Trophoblast cell (in vitro differentiated cells and primary cell): ENCODE measurements at regions not wholly inside any gene's neighbourhood (a gene's known extent, or its start where the extent isn't known, plus 50 kb on each side); places are given as distances from the start of the nearest gene placed in this dataset.

Experiments used
- DNase-seq, 2 donors: peaks; one replicate each; pipeline ENCODE4 v3.0.0-alpha.2; 2016
- H2AFZ ChIP-seq: 2 replicates; pipeline ENCODE4 v1.6.1; 2013; ENCODE audit warnings: low read length, moderate library complexity, mild to moderate bottlenecking; ENCODE audit not compliant: insufficient read depth, poor library complexity
- H2AK5ac ChIP-seq: 2 replicates; pipeline ENCODE4 v1.6.1; 2013; ENCODE audit warnings: mild to moderate bottlenecking, low read length
- H2BK120ac ChIP-seq: 2 replicates; pipeline ENCODE4 v1.6.1; 2013; ENCODE audit warnings: low read length, mild to moderate bottlenecking, moderate library complexity; ENCODE audit not compliant: insufficient read depth, poor library complexity
- H2BK12ac ChIP-seq: 2 replicates; pipeline ENCODE4 v1.6.1; 2013; ENCODE audit warnings: mild to moderate bottlenecking, low read length, moderate library complexity
- H2BK5ac ChIP-seq: 2 replicates; pipeline ENCODE4 v1.6.1; 2013; ENCODE audit warnings: low read length, low read depth, moderate library complexity, mild to moderate bottlenecking; ENCODE audit not compliant: poor library complexity
- H3K14ac ChIP-seq: 2 replicates; pipeline ENCODE4 v1.6.1; 2013; ENCODE audit warnings: mild to moderate bottlenecking, low read length
- H3K18ac ChIP-seq: 2 replicates; pipeline ENCODE4 v1.6.1; 2013; ENCODE audit warnings: mild to moderate bottlenecking, low read length
- H3K23ac ChIP-seq: 2 replicates; pipeline ENCODE4 v1.6.1; 2013; ENCODE audit warnings: low read length
- H3K27ac ChIP-seq: 2 replicates; pipeline ENCODE4 v1.5.1; 2013; ENCODE audit warnings: low read depth, mild to moderate bottlenecking, inconsistent platforms, low read length, moderate library complexity
- H3K27me3 ChIP-seq: 2 replicates; pipeline ENCODE4 v1.6.1; 2013; ENCODE audit warnings: inconsistent platforms, mild to moderate bottlenecking, low read length, moderate library complexity; ENCODE audit not compliant: insufficient read depth
- H3K36me3 ChIP-seq, 2 experiments: 1 replicate in 1 of 2; 2 replicates in 1 of 2; pipeline ENCODE4 v1.6.1; 2013; ENCODE audit warnings: low read length in 2 of 2, mild to moderate bottlenecking in 2 of 2, moderate library complexity in 1 of 2; ENCODE audit not compliant: insufficient read depth in 2 of 2, control insufficient read depth in 1 of 2
- H3K4ac ChIP-seq: 2 replicates; pipeline ENCODE4 v1.6.1; 2013; ENCODE audit warnings: low read depth, mild to moderate bottlenecking, low read length, moderate library complexity
- H3K4me1 ChIP-seq, 2 experiments: 1 replicate in 1 of 2; 2 replicates in 1 of 2; pipeline ENCODE4 v1.6.1; 2013; ENCODE audit warnings: low read length in 2 of 2, mild to moderate bottlenecking in 2 of 2, moderate library complexity in 1 of 2; ENCODE audit not compliant: insufficient read depth in 2 of 2, control insufficient read depth in 1 of 2
- H3K4me2 ChIP-seq: 2 replicates; pipeline ENCODE4 v1.6.1; 2013; ENCODE audit warnings: inconsistent platforms, mild to moderate bottlenecking, low read length, moderate library complexity
- H3K4me3 ChIP-seq: 2 replicates; pipeline ENCODE4 v1.5.1; 2013; ENCODE audit warnings: mild to moderate bottlenecking, low read depth, low read length, inconsistent platforms
- H3K79me1 ChIP-seq: one replicate; pipeline ENCODE4 v1.6.1; 2013; ENCODE audit warnings: low read length
- H3K79me2 ChIP-seq: 2 replicates; pipeline ENCODE4 v1.6.1; 2013; ENCODE audit warnings: low read length, mild to moderate bottlenecking; ENCODE audit not compliant: control insufficient read depth, insufficient read depth, poor library complexity
- H3K9ac ChIP-seq: 2 replicates; pipeline ENCODE4 v1.6.1; 2013; ENCODE audit warnings: mild to moderate bottlenecking, low read length
- H3K9me3 ChIP-seq: 2 replicates; pipeline ENCODE4 v1.6.1; 2013; ENCODE audit warnings: low read depth, mild to moderate bottlenecking, control low read depth, inconsistent platforms, low read length; ENCODE audit not compliant: insufficient read depth
- H4K12ac ChIP-seq: 2 replicates; pipeline ENCODE4 v1.6.1; 2013; ENCODE audit warnings: low read depth, mild to moderate bottlenecking, low read length, moderate library complexity
- H4K8ac ChIP-seq: 2 replicates; pipeline ENCODE4 v1.6.1; 2013; ENCODE audit warnings: low read depth, mild to moderate bottlenecking, low read length, moderate library complexity
- H4K91ac ChIP-seq: one replicate; pipeline ENCODE4 v1.6.1; 2013; ENCODE audit warnings: low read depth, mild to moderate bottlenecking, low read length, moderate library complexity
- WGBS: extraction: QIAGEN DNeasy Blood & Tissue Kit; methylation state at CpG from one replicate; pipeline ENCODE4 v1.1.7; 2013; ENCODE audit warnings: missing lambda C conversion rate; ENCODE audit not compliant: insufficient read length, insufficient coverage; ENCODE audit errors: extremely low coverage; 5-methylcytosine and 5-hydroxymethylcytosine counted together

DNA sequence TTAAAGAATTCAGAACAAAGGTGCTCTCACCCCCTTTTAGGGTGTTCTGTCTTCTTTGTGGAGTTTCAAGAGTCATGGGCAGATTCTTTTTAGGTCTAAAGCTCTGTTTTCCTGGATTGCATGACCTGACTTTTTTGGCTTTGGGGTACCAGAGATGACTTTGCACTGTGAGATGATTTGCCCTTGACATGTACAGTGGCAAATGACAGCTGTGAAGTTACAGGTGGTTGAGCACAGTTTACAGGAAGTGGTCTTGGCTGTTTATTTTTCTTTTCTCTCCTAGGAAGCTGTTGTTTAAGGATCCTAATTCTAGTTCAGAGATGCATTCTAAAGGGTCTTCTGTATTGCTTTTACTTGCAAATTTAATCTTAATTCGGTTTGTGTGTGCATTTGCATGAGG lies 83.8 kb upstream of the METAP2 start:
- Histone ChIP-seq H4K8ac (no peak overlapping the region), H3K27ac (no peak overlapping the region), H3K9ac (no peak overlapping the region), H3K4me2 (no peak overlapping the region), H2BK12ac (no peak overlapping the region), H2AK5ac (no peak overlapping the region), H4K91ac (no peak overlapping the region), H3K36me3 (no peaks in the 10 kb centered on the region), H2AFZ (no peak overlapping the region), H3K18ac (no peak overlapping the region), H3K79me1 (no peaks in the 10 kb centered on the region), H3K4me1 (peaks cover 0 to 2% of the 10 kb centered on the region in 2 experiments), H2BK5ac (no peak overlapping the region), H3K4me3 (no peak overlapping the region), H2BK120ac (no peak overlapping the region), H3K14ac (no peak overlapping the region), H3K4ac (no peak overlapping the region), H3K23ac (no peak overlapping the region), H3K9me3 (peaks cover 4% of the 10 kb centered on the region), H3K79me2 (no peaks in the 10 kb centered on the region), H4K12ac (no peak overlapping the region), H3K27me3 (no peaks in the 10 kb centered on the region)
- no CpG with 5 or more reads among the region's 1 CpG for WGBS
- DNase-seq: no peak

DNA sequence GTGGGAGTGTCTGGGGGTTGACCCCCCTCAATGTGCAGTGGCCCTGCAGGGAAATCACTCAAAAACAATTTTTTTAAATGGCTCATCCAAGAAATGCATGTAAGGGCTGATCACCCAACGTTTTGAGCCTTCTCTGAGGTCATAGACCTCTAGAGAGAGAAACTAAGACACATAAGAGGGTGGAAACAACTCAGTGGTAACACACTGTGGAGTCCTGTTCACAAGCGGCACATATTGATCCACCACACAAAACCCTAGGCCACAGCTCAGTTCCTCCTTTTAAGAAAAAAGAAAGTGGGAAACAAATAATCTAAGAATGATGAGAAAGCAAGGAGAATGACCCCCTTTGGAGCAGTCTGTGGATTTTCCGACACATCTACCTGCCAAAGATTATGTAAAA lies 83.0 kb upstream of the METAP2 start:
- H3K27me3 ChIP-seq: no peaks in the 10 kb centered on the region
- no peak overlapping the region for H3K27ac ChIP-seq
- no CpG with 5 or more reads among the region's 3 CpGs for WGBS
- no peak overlapping the region for H3K9ac ChIP-seq
- H4K8ac ChIP-seq: no peak overlapping the region
- no peaks in the 10 kb centered on the region for H3K36me3 ChIP-seq
- H2AFZ ChIP-seq: no peak overlapping the region
- H3K23ac ChIP-seq: no peak overlapping the region
- H3K4me2 ChIP-seq: no peak overlapping the region
- H2BK120ac ChIP-seq: no peak overlapping the region
- DNase-seq: no peak
- peaks cover 0 to 2% of the 10 kb centered on the region in 2 experiments for H3K4me1 ChIP-seq
- H2BK12ac ChIP-seq: no peak overlapping the region
- H2AK5ac ChIP-seq: no peak overlapping the region
- H3K4ac ChIP-seq: no peak overlapping the region
- H3K4me3 ChIP-seq: no peak overlapping the region
- H3K18ac ChIP-seq: no peak overlapping the region
- H3K14ac ChIP-seq: no peak overlapping the region
- no peaks in the 10 kb centered on the region for H3K79me1 ChIP-seq
- peaks cover 4% of the 10 kb centered on the region for H3K9me3 ChIP-seq
- no peaks in the 10 kb centered on the region for H3K79me2 ChIP-seq
- H2BK5ac ChIP-seq: no peak overlapping the region
- H4K12ac ChIP-seq: no peak overlapping the region
- no peak overlapping the region for H4K91ac ChIP-seq

DNA sequence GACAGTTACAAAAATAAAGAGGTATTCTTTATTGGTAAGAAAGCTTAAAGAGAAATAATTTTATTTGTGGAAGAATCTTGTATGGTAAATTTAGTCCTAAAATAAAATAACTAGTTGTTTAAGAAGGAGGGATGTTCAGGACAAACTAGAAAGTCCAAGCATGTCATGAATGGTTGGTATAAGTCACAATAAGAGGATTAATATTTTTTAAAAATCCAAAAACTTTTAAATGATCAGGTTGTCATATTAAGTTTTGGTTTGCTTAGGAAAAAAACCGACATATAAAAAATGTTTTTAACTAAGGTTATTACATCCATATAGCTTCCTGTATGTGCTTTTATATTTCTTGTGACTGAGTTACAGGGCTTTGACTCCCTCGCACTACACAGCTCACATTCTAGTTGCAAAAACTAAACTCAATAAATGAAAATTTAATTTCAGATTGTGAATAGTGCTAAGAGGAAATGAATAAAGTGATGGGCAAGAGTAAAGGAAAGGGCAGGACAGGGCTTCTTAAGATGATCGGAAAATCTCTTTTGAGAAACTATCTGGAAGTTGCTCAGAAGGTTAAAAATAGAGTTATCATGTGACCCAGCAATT lies 80.7 kb upstream of the METAP2 start:
- no CpG with 5 or more reads among the region's 3 CpGs for WGBS
- no peak overlapping the region for H3K18ac ChIP-seq
- no peak overlapping the region for H3K4ac ChIP-seq

DNA sequence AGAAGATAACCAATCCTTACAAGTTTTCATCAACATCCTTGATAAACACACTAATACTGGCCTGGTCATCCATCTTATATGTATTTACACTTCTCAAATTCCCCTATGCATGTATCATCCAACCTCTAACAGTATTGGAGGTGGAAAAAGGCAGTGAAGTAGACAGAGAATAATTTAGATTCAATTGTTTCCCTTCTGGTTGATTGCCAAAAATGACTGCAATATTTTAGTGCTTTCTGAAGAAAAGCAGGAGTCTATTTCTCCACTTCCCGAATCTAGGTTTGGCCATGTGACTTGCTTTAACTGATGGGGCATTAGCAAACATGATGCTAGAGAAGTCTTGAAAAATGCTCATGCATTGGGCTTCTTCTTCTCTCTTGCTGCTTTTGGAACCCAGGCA lies 78.3 kb upstream of the METAP2 start:
- no CpG with 5 or more reads among the region's 1 CpG for WGBS
- H2AK5ac ChIP-seq: no peak overlapping the region

More for the DNA sequence above, 80.7 kb upstream of the METAP2 start:
- H2BK12ac ChIP-seq: no peak overlapping the region
- H4K91ac ChIP-seq: no peak overlapping the region
- no peak for DNase-seq
- no peak overlapping the region for H3K23ac ChIP-seq
- H2AFZ ChIP-seq: no peak overlapping the region
- H3K36me3 ChIP-seq: no peaks in the 10 kb centered on the region
- H3K79me2 ChIP-seq: no peaks in the 10 kb centered on the region
- H3K4me3 ChIP-seq: no peak overlapping the region
- H3K27me3 ChIP-seq: no peaks in the 10 kb centered on the region
- H3K79me1 ChIP-seq: no peaks in the 10 kb centered on the region
- H2BK5ac ChIP-seq: no peak overlapping the region
- H3K4me1 ChIP-seq: peaks cover 0 to 2% of the 10 kb centered on the region in 2 experiments
- no peak overlapping the region for H3K14ac ChIP-seq
- H4K12ac ChIP-seq: no peak overlapping the region
- no peak overlapping the region for H3K4me2 ChIP-seq
- H3K27ac ChIP-seq: no peak overlapping the region
- H3K9me3 ChIP-seq: peaks cover 4% of the 10 kb centered on the region
- H3K9ac ChIP-seq: no peak overlapping the region
- no peak overlapping the region for H2AK5ac ChIP-seq
- H4K8ac ChIP-seq: no peak overlapping the region
- no peak overlapping the region for H2BK120ac ChIP-seq

More for the DNA sequence above, 78.3 kb upstream of the METAP2 start:
- Histone ChIP-seq H3K4me1 (no peaks in the 10 kb centered on the region), H3K9me3 (peaks cover 4% of the 10 kb centered on the region), H2BK120ac (no peak overlapping the region), H4K8ac (no peak overlapping the region), H3K4ac (no peak overlapping the region), H4K12ac (no peak overlapping the region), H3K27ac (no peak overlapping the region), H4K91ac (no peak overlapping the region), H3K14ac (no peak overlapping the region), H3K79me1 (no peaks in the 10 kb centered on the region), H3K36me3 (no peaks in the 10 kb centered on the region), H3K27me3 (no peaks in the 10 kb centered on the region), H2BK5ac (no peak overlapping the region), H2BK12ac (no peak overlapping the region), H3K4me3 (no peak overlapping the region), H3K4me2 (no peak overlapping the region), H3K23ac (no peak overlapping the region), H3K18ac (no peak overlapping the region), H2AFZ (no peak overlapping the region), H3K9ac (no peak overlapping the region), H3K79me2 (no peaks in the 10 kb centered on the region)
- no peak for DNase-seq
